H54 (cell line): ENCODE measurements at regions not wholly inside any gene's neighbourhood (a gene's known extent, or its start where the extent isn't known, plus 50 kb on each side); places are given as distances from the start of the nearest gene placed in this dataset.
"Not testable (repeated sequence)": the region's sequence is repeated elsewhere in the genome, so short reads cannot be mapped to it uniquely, and the experiment has no call there.

Source experiments
- DNase-seq: peaks from one replicate; pipeline ENCODE4 v3.0.0; 2011; ENCODE audit warnings: low spot score, mixed read lengths; ENCODE audit not compliant: insufficient read length
- FAIRE-seq: peaks from 3 replicates; lab custom pipeline; 2011; peaks lifted over from hg19 to GRCh38; lab: Jason Lieb, UNC
- POLR2A ChIP-seq: IDR thresholded peaks from 2 replicates; pipeline ENCODE4 v1.6.1; 2011; ENCODE audit warnings: low read depth, mild to moderate bottlenecking, low read length

- DNase-seq (no peak), FAIRE-seq (no peak)
Measured at GRCh38 chr11:34830648-34831047, 85.5 kb downstream of the APIP start.

GRCh38 chr11:34830035-34830434 is 86.1 kb downstream of the APIP start:
- DNase-seq (no peak), FAIRE-seq (no peak)
- no peak for TF ChIP-seq POLR2A

More at GRCh38 chr11:34830648-34831047, 85.5 kb downstream of the APIP start:
- TF ChIP-seq POLR2A = no peak

GRCh38 chr11:34827228-34827627 is 89.0 kb downstream of the APIP start:
- no peak for FAIRE-seq
- TF ChIP-seq POLR2A = no peak
- DNase-seq = no peak

- no peak for TF ChIP-seq POLR2A
- FAIRE-seq (no peak), DNase-seq (no peak)
Measured at GRCh38 chr11:34826384-34826726, 89.8 kb downstream of the APIP start.

- DNase-seq = no peak
- no peak for FAIRE-seq
- no peak for TF ChIP-seq POLR2A
Measured at GRCh38 chr11:34825670-34826383, 90.4 kb downstream of the APIP start.

- no peak for TF ChIP-seq POLR2A
- DNase-seq = no peak
- no peak for FAIRE-seq
Measured at GRCh38 chr11:34825315-34825669, 90.9 kb downstream of the APIP start.

GRCh38 chr11:34824425-34824824 is 91.8 kb downstream of the APIP start:
- FAIRE-seq (no peak), DNase-seq (no peak)
- no peak for TF ChIP-seq POLR2A

- TF ChIP-seq POLR2A = no peak
- FAIRE-seq = no peak
- no peak for DNase-seq
Measured at GRCh38 chr11:34823639-34824038, 92.5 kb downstream of the APIP start.

GRCh38 chr11:34823197-34823596 is 93.0 kb downstream of the APIP start:
- no peak for TF ChIP-seq POLR2A
- FAIRE-seq (no peak), DNase-seq (no peak)

GRCh38 chr11:34819740-34820482 is 96.3 kb downstream of the APIP start:
- FAIRE-seq (no peak), DNase-seq (no peak)
- TF ChIP-seq POLR2A = no peak

- DNase-seq, FAIRE-seq: not testable (repeated sequence)
Measured at GRCh38 chr11:34817812-34818211, 98.4 kb downstream of the APIP start.

GRCh38 chr11:34816698-34817213 is 99.4 kb downstream of the APIP start:
- DNase-seq (no peak), FAIRE-seq (no peak)
- TF ChIP-seq POLR2A = no peak

- no peak for FAIRE-seq
Measured at GRCh38 chr11:34812905-34813576, 103.1 kb downstream of the APIP start.

GRCh38 chr11:34811858-34812257 is 104.3 kb downstream of the APIP start:
- FAIRE-seq = no peak
- no peak for TF ChIP-seq POLR2A
- DNase-seq = no peak

More at GRCh38 chr11:34812905-34813576, 103.1 kb downstream of the APIP start:
- DNase-seq = no peak
- TF ChIP-seq POLR2A = no peak
